Trophoblast cell (in vitro differentiated cells and primary cell): ENCODE measurements at regions not wholly inside any gene's neighbourhood (a gene's known extent, or its start where the extent isn't known, plus 50 kb on each side); places are given as distances from the start of the nearest gene placed in this dataset.

Source experiments
- DNase-seq, 2 donors: peaks; one replicate each; pipeline ENCODE4 v3.0.0-alpha.2; 2016
- H2AFZ ChIP-seq: 2 replicates; pipeline ENCODE4 v1.6.1; 2013; ENCODE audit warnings: low read length, moderate library complexity, mild to moderate bottlenecking; ENCODE audit not compliant: insufficient read depth, poor library complexity
- H2AK5ac ChIP-seq: 2 replicates; pipeline ENCODE4 v1.6.1; 2013; ENCODE audit warnings: mild to moderate bottlenecking, low read length
- H2BK120ac ChIP-seq: 2 replicates; pipeline ENCODE4 v1.6.1; 2013; ENCODE audit warnings: low read length, mild to moderate bottlenecking, moderate library complexity; ENCODE audit not compliant: insufficient read depth, poor library complexity
- H2BK12ac ChIP-seq: 2 replicates; pipeline ENCODE4 v1.6.1; 2013; ENCODE audit warnings: mild to moderate bottlenecking, low read length, moderate library complexity
- H2BK5ac ChIP-seq: 2 replicates; pipeline ENCODE4 v1.6.1; 2013; ENCODE audit warnings: low read length, low read depth, moderate library complexity, mild to moderate bottlenecking; ENCODE audit not compliant: poor library complexity
- H3K14ac ChIP-seq: 2 replicates; pipeline ENCODE4 v1.6.1; 2013; ENCODE audit warnings: mild to moderate bottlenecking, low read length
- H3K18ac ChIP-seq: 2 replicates; pipeline ENCODE4 v1.6.1; 2013; ENCODE audit warnings: mild to moderate bottlenecking, low read length
- H3K23ac ChIP-seq: 2 replicates; pipeline ENCODE4 v1.6.1; 2013; ENCODE audit warnings: low read length
- H3K27ac ChIP-seq: 2 replicates; pipeline ENCODE4 v1.5.1; 2013; ENCODE audit warnings: low read depth, mild to moderate bottlenecking, inconsistent platforms, low read length, moderate library complexity
- H3K27me3 ChIP-seq: 2 replicates; pipeline ENCODE4 v1.6.1; 2013; ENCODE audit warnings: inconsistent platforms, mild to moderate bottlenecking, low read length, moderate library complexity; ENCODE audit not compliant: insufficient read depth
- H3K36me3 ChIP-seq, 2 experiments: 1 replicate in 1 of 2; 2 replicates in 1 of 2; pipeline ENCODE4 v1.6.1; 2013; ENCODE audit warnings: low read length in 2 of 2, mild to moderate bottlenecking in 2 of 2, moderate library complexity in 1 of 2; ENCODE audit not compliant: insufficient read depth in 2 of 2, control insufficient read depth in 1 of 2
- H3K4ac ChIP-seq: 2 replicates; pipeline ENCODE4 v1.6.1; 2013; ENCODE audit warnings: low read depth, mild to moderate bottlenecking, low read length, moderate library complexity
- H3K4me1 ChIP-seq, 2 experiments: 1 replicate in 1 of 2; 2 replicates in 1 of 2; pipeline ENCODE4 v1.6.1; 2013; ENCODE audit warnings: low read length in 2 of 2, mild to moderate bottlenecking in 2 of 2, moderate library complexity in 1 of 2; ENCODE audit not compliant: insufficient read depth in 2 of 2, control insufficient read depth in 1 of 2
- H3K4me2 ChIP-seq: 2 replicates; pipeline ENCODE4 v1.6.1; 2013; ENCODE audit warnings: inconsistent platforms, mild to moderate bottlenecking, low read length, moderate library complexity
- H3K4me3 ChIP-seq: 2 replicates; pipeline ENCODE4 v1.5.1; 2013; ENCODE audit warnings: mild to moderate bottlenecking, low read depth, low read length, inconsistent platforms
- H3K79me1 ChIP-seq: one replicate; pipeline ENCODE4 v1.6.1; 2013; ENCODE audit warnings: low read length
- H3K79me2 ChIP-seq: 2 replicates; pipeline ENCODE4 v1.6.1; 2013; ENCODE audit warnings: low read length, mild to moderate bottlenecking; ENCODE audit not compliant: control insufficient read depth, insufficient read depth, poor library complexity
- H3K9ac ChIP-seq: 2 replicates; pipeline ENCODE4 v1.6.1; 2013; ENCODE audit warnings: mild to moderate bottlenecking, low read length
- H3K9me3 ChIP-seq: 2 replicates; pipeline ENCODE4 v1.6.1; 2013; ENCODE audit warnings: low read depth, mild to moderate bottlenecking, control low read depth, inconsistent platforms, low read length; ENCODE audit not compliant: insufficient read depth
- H4K12ac ChIP-seq: 2 replicates; pipeline ENCODE4 v1.6.1; 2013; ENCODE audit warnings: low read depth, mild to moderate bottlenecking, low read length, moderate library complexity
- H4K8ac ChIP-seq: 2 replicates; pipeline ENCODE4 v1.6.1; 2013; ENCODE audit warnings: low read depth, mild to moderate bottlenecking, low read length, moderate library complexity
- H4K91ac ChIP-seq: one replicate; pipeline ENCODE4 v1.6.1; 2013; ENCODE audit warnings: low read depth, mild to moderate bottlenecking, low read length, moderate library complexity
- WGBS: extraction: QIAGEN DNeasy Blood & Tissue Kit; methylation state at CpG from one replicate; pipeline ENCODE4 v1.1.7; 2013; ENCODE audit warnings: missing lambda C conversion rate; ENCODE audit not compliant: insufficient read length, insufficient coverage; ENCODE audit errors: extremely low coverage; 5-methylcytosine and 5-hydroxymethylcytosine counted together

- Histone ChIP-seq H3K4me1 (no peaks in the 10 kb centered on the region), H3K4me2 (no peak overlapping the region), H4K12ac (no peak overlapping the region), H2BK5ac (no peak overlapping the region), H3K14ac (no peak overlapping the region), H3K79me1 (no peaks in the 10 kb centered on the region), H4K91ac (no peak overlapping the region), H2AK5ac (no peak overlapping the region), H3K23ac (no peak overlapping the region), H2BK120ac (no peak overlapping the region), H2BK12ac (no peak overlapping the region), H3K18ac (no peak overlapping the region), H2AFZ (no peak overlapping the region), H3K4ac (no peak overlapping the region), H3K4me3 (no peak overlapping the region), H3K9ac (no peak overlapping the region), H4K8ac (no peak overlapping the region), H3K27me3 (no peaks in the 10 kb centered on the region), H3K27ac (no peak overlapping the region), H3K9me3 (no peaks in the 10 kb centered on the region), H3K79me2 (no peaks in the 10 kb centered on the region), H3K36me3 (no peaks in the 10 kb centered on the region)
- DNase-seq, result no peak
- WGBS, result no CpG with 5 or more reads among the region's 3 CpGs
Observed at GRCh38 chr6:54998576-54998975, 152.0 kb downstream of the FAM83B start.

DNA sequence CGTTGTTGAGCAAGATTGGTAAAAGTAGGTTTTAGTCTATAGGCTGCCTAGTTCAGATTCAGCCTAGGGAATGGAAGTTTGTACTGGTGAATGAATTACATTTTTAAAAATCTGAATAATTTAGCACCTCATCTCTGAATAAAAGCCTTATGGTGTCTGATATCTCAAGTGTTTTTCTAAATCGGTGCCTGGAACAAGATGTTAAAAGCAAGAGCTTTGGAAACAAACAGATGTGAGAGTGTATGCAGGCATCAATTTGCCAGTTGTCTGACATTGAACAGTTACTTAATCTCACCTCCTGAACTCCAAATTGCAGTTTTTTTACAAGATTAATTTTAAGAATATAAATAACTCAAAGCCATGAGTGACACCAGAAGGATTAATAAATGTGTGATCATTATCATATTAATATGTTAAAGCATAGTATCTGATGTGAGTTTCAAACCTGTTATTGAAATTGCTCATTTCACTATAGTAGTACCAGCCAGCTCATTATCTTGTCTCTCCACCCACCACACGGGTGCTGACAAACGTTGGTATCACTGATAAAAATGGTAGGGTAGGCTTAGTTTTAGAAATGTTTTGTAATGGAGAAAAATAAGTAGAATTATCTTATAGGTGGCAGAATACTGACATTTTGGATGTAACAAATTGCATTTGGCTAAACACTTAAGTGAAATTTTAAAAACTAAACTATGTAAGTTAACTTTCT is 157.3 kb downstream of the FAM83B start:
- H3K4me2 ChIP-seq, result no peak overlapping the region
- WGBS, result no CpG with 5 or more reads among the region's 4 CpGs

DNA sequence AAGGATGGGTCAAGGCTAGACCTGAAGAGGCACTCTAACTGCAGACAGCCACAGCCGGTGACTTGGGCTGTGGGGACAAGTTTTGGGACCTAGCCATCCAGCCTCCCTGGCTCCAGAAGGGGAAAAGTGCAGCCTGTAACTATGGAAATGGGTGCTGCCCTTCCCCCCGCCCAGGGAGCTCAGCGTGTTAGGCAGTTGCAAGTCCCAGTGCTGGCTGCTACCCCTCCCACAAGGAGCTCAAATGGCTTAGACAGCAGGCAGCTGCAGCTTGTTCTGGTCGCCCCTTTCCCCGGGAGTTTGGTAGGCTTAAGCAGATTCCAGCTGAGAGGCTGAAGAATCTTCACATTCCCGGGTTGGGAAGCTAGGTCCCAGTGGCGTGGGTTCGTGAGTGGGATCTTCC is 162.6 kb downstream of the FAM83B start:
- H4K91ac ChIP-seq, result no peak overlapping the region
- H3K4me1 ChIP-seq, result no peaks in the 10 kb centered on the region
- H3K79me1 ChIP-seq, result no peaks in the 10 kb centered on the region
- no peak for DNase-seq
- H4K8ac ChIP-seq, result no peak overlapping the region
- H3K9me3 ChIP-seq, result no peaks in the 10 kb centered on the region
- no peak overlapping the region for H2AK5ac ChIP-seq
- H3K4me2 ChIP-seq, result no peak overlapping the region
- no peak overlapping the region for H3K4ac ChIP-seq
- H3K18ac ChIP-seq, result no peak overlapping the region
- no peak overlapping the region for H3K4me3 ChIP-seq
- H3K27ac ChIP-seq, result no peak overlapping the region
- H2BK5ac ChIP-seq, result no peak overlapping the region
- no peak overlapping the region for H3K9ac ChIP-seq
- H3K23ac ChIP-seq, result no peak overlapping the region
- no peak overlapping the region for H3K14ac ChIP-seq
- no peaks in the 10 kb centered on the region for H3K79me2 ChIP-seq
- H3K36me3 ChIP-seq, result no peaks in the 10 kb centered on the region
- no peak overlapping the region for H2BK120ac ChIP-seq
- no peaks in the 10 kb centered on the region for H3K27me3 ChIP-seq
- no peak overlapping the region for H4K12ac ChIP-seq
- no peak overlapping the region for H2AFZ ChIP-seq
- H2BK12ac ChIP-seq, result no peak overlapping the region
- no CpG with 5 or more reads among the region's 8 CpGs for WGBS

More for the DNA sequence above, 157.3 kb downstream of the FAM83B start:
- no peak overlapping the region for H2BK12ac ChIP-seq
- H3K4ac ChIP-seq, result no peak overlapping the region
- no peak overlapping the region for H2AK5ac ChIP-seq
- no peaks in the 10 kb centered on the region for H3K79me1 ChIP-seq
- H3K79me2 ChIP-seq, result no peaks in the 10 kb centered on the region
- H2BK5ac ChIP-seq, result no peak overlapping the region
- no peaks in the 10 kb centered on the region for H3K4me1 ChIP-seq
- no peak overlapping the region for H4K8ac ChIP-seq
- no peaks in the 10 kb centered on the region for H3K9me3 ChIP-seq
- H3K9ac ChIP-seq, result no peak overlapping the region
- no peak overlapping the region for H2AFZ ChIP-seq
- H2BK120ac ChIP-seq, result no peak overlapping the region
- no peaks in the 10 kb centered on the region for H3K36me3 ChIP-seq
- no peak overlapping the region for H3K23ac ChIP-seq
- no peak overlapping the region for H3K27ac ChIP-seq
- H3K27me3 ChIP-seq, result no peaks in the 10 kb centered on the region
- H3K4me3 ChIP-seq, result no peak overlapping the region
- H4K91ac ChIP-seq, result no peak overlapping the region
- H4K12ac ChIP-seq, result no peak overlapping the region
- H3K18ac ChIP-seq, result no peak overlapping the region
- no peak for DNase-seq
- no peak overlapping the region for H3K14ac ChIP-seq

- Histone ChIP-seq H3K4me1 (no peaks in the 10 kb centered on the region), H3K4me2 (no peak overlapping the region), H3K14ac (no peak overlapping the region), H3K18ac (no peak overlapping the region), H2BK5ac (no peak overlapping the region), H3K23ac (no peak overlapping the region), H4K12ac (no peak overlapping the region), H4K91ac (no peak overlapping the region), H3K36me3 (no peaks in the 10 kb centered on the region), H2AK5ac (no peak overlapping the region), H3K79me2 (no peaks in the 10 kb centered on the region), H3K4me3 (no peak overlapping the region), H3K27ac (no peak overlapping the region), H3K9ac (no peak overlapping the region), H3K27me3 (no peaks in the 10 kb centered on the region), H3K79me1 (no peaks in the 10 kb centered on the region), H3K4ac (no peak overlapping the region), H2BK120ac (no peak overlapping the region), H2AFZ (no peak overlapping the region), H3K9me3 (no peaks in the 10 kb centered on the region), H2BK12ac (no peak overlapping the region), H4K8ac (no peak overlapping the region)
- DNase-seq, result no peak
- WGBS, result no CpG with 5 or more reads among the region's 3 CpGs
Observed at GRCh38 chr6:55011034-55011433, 163.3 kb upstream of the HCRTR2 start.
